ENCODE measurements at regions not wholly inside any gene's neighbourhood (a gene's known extent, or its start where the extent isn't known, plus 50 kb on each side); places are given as distances from the start of the nearest gene placed in this dataset.

DNA sequence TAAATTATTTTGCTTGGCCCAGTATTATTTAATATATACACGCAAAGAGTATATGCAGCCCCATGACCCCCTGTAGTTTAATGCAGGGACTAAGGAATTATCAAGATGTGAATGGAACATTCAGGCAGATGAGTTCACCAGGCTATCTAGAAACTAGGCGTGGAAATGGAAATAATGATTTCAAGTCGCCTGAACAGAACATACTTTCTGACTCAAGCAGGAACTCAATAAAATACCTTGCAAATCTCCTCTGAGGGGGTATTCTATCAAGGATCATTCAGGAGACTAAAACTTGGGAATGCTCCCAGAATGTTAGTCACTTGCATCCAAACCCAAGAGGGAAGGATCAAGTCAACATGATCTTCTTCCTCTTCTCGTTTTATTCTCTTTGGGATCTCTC, 59.6 kb upstream of the RASSF6 start:
- Histone ChIP-seq H3K27me3 (ENCODE audit: control insufficient read depth, insufficient read depth, low read length) (no peaks in the 10 kb centered on the region), H4K20me1 (ENCODE audit: control insufficient read depth, extremely low read depth, insufficient read depth, low read length) (no peaks in the 10 kb centered on the region), H3K36me3 (ENCODE audit: control insufficient read depth, insufficient read depth, low read length) (no peaks in the 10 kb centered on the region), H3K27ac (ENCODE audit: insufficient read depth, low read length) (no peak overlapping the region), H3K4me1 (ENCODE audit: control insufficient read depth, extremely low read depth, insufficient read depth, low read length) (no peaks in the 10 kb centered on the region), H3K4me2 (ENCODE audit: extremely low read depth, insufficient read depth, low read length) (no peak overlapping the region), H3K9me3 (ENCODE audit: control insufficient read depth, insufficient read depth, low read depth, low read length) (no peaks in the 10 kb centered on the region), H2AFZ (ENCODE audit: low read length) (no peak overlapping the region), H3K9ac (ENCODE audit: insufficient read depth, low read length) (no peak overlapping the region), H3K79me2 (ENCODE audit: control insufficient read depth, insufficient read depth, low read length) (no peaks in the 10 kb centered on the region), H3K4me3 (replicated peaks in 1 of 4; ENCODE audit: control extremely low read depth in 1 of 4, insufficient read depth in 1 of 4, low read depth in 3 of 4, low read length in 4 of 4) (no peak overlapping the region)
- peak; percentile 34 to 87 for DNase-seq (ENCODE audit: low read depth in 2 of 2)
- TF ChIP-seq, protein P1, sequence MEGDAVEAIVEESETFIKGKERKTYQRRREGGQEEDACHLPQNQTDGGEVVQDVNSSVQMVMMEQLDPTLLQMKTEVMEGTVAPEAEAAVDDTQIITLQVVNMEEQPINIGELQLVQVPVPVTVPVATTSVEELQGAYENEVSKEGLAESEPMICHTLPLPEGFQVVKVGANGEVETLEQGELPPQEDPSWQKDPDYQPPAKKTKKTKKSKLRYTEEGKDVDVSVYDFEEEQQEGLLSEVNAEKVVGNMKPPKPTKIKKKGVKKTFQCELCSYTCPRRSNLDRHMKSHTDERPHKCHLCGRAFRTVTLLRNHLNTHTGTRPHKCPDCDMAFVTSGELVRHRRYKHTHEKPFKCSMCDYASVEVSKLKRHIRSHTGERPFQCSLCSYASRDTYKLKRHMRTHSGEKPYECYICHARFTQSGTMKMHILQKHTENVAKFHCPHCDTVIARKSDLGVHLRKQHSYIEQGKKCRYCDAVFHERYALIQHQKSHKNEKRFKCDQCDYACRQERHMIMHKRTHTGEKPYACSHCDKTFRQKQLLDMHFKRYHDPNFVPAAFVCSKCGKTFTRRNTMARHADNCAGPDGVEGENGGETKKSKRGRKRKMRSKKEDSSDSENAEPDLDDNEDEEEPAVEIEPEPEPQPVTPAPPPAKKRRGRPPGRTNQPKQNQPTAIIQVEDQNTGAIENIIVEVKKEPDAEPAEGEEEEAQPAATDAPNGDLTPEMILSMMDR (conservative IDR thresholded peaks at IDR 0.05 in 1 of 2, IDR thresholded peaks at IDR 0.05 in 1 of 2; ENCODE audit: low read depth in 1 of 2, low read length in 2 of 2), result no peak
- no peak for TF ChIP-seq EZH2 (IDR thresholded peaks at IDR 0.05; ENCODE audit: low read length, missing control alignments)

- H2AFZ ChIP-seq (ENCODE audit: low read length), result no peak overlapping the region
- no peaks in the 10 kb centered on the region for H3K9me3 ChIP-seq (ENCODE audit: control insufficient read depth, insufficient read depth, low read depth, low read length)
- no peaks in the 10 kb centered on the region for H3K4me1 ChIP-seq (ENCODE audit: control insufficient read depth, extremely low read depth, insufficient read depth, low read length)
- no peak for DNase-seq (ENCODE audit: low read depth in 2 of 2)
- H3K9ac ChIP-seq (ENCODE audit: insufficient read depth, low read length), result no peak overlapping the region
- no peak overlapping the region for H3K4me2 ChIP-seq (ENCODE audit: extremely low read depth, insufficient read depth, low read length)
- H3K27ac ChIP-seq (ENCODE audit: insufficient read depth, low read length), result no peak overlapping the region
- no peaks in the 10 kb centered on the region for H3K27me3 ChIP-seq (ENCODE audit: control insufficient read depth, insufficient read depth, low read length)
- H3K36me3 ChIP-seq (ENCODE audit: control insufficient read depth, insufficient read depth, low read length), result no peaks in the 10 kb centered on the region
- H3K79me2 ChIP-seq (ENCODE audit: control insufficient read depth, insufficient read depth, low read length), result no peaks in the 10 kb centered on the region
- TF ChIP-seq, protein P1 (conservative IDR thresholded peaks at IDR 0.05 in 1 of 2, IDR thresholded peaks at IDR 0.05 in 1 of 2; ENCODE audit: low read depth in 1 of 2, low read length in 2 of 2), result no peak
- no peak overlapping the region for H3K4me3 ChIP-seq (replicated peaks in 1 of 4; ENCODE audit: control extremely low read depth in 1 of 4, insufficient read depth in 1 of 4, low read depth in 3 of 4, low read length in 4 of 4)
- H4K20me1 ChIP-seq (ENCODE audit: control insufficient read depth, extremely low read depth, insufficient read depth, low read length), result no peaks in the 10 kb centered on the region
Observed at GRCh38 chr4:73681776-73682175, 58.6 kb upstream of the CXCL8 start.

DNA sequence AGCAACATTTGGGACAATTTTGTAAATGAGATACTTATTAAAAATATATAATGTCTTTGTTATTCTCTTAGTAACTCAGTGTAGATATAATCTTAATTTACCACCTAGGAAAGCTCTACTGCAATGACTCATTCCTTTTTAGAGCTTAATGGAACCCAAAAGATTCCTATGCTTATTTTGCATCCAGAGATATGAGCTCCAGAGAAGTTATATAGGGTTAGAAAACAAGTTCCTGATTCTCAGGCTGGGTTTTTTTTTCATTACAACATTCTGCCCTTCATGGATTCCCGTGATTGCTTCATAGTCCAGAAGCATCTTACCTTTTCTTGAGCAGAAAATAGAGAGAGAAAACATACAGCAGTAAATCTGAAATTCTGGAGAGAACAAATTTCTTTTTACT, 57.9 kb upstream of the CXCL8 start:
- no peak overlapping the region for H3K27ac ChIP-seq (ENCODE audit: insufficient read depth, low read length)

More for the DNA sequence above, 57.9 kb upstream of the CXCL8 start:
- TF ChIP-seq EZH2 (IDR thresholded peaks at IDR 0.05; ENCODE audit: low read length, missing control alignments), result no peak
- TF ChIP-seq, protein P1 (conservative IDR thresholded peaks at IDR 0.05 in 1 of 2, IDR thresholded peaks at IDR 0.05 in 1 of 2; ENCODE audit: low read depth in 1 of 2, low read length in 2 of 2), result no peak
- no peak overlapping the region for H2AFZ ChIP-seq (ENCODE audit: low read length)
- no peaks in the 10 kb centered on the region for H3K27me3 ChIP-seq (ENCODE audit: control insufficient read depth, insufficient read depth, low read length)
- no peak overlapping the region for H3K4me2 ChIP-seq (ENCODE audit: extremely low read depth, insufficient read depth, low read length)
- H4K20me1 ChIP-seq (ENCODE audit: control insufficient read depth, extremely low read depth, insufficient read depth, low read length), result no peaks in the 10 kb centered on the region
- no peaks in the 10 kb centered on the region for H3K79me2 ChIP-seq (ENCODE audit: control insufficient read depth, insufficient read depth, low read length)
- no peaks in the 10 kb centered on the region for H3K36me3 ChIP-seq (ENCODE audit: control insufficient read depth, insufficient read depth, low read length)
- H3K4me1 ChIP-seq (ENCODE audit: control insufficient read depth, extremely low read depth, insufficient read depth, low read length), result no peaks in the 10 kb centered on the region
- no peaks in the 10 kb centered on the region for H3K9me3 ChIP-seq (ENCODE audit: control insufficient read depth, insufficient read depth, low read depth, low read length)
- no peak for DNase-seq (ENCODE audit: low read depth in 2 of 2)
- no peak overlapping the region for H3K4me3 ChIP-seq (replicated peaks in 1 of 4; ENCODE audit: control extremely low read depth in 1 of 4, insufficient read depth in 1 of 4, low read depth in 3 of 4, low read length in 4 of 4)
- H3K9ac ChIP-seq (ENCODE audit: insufficient read depth, low read length), result no peak overlapping the region

Data from fibroblast of lung (primary cell).